ENCODE measurements at regions not wholly inside any gene's neighbourhood (a gene's known extent, or its start where the extent isn't known, plus 50 kb on each side); places are given as distances from the start of the nearest gene placed in this dataset.
"Not testable (repeated sequence)": the region's sequence is repeated elsewhere in the genome, so short reads cannot be mapped to it uniquely, and the experiment has no call there.

DNA sequence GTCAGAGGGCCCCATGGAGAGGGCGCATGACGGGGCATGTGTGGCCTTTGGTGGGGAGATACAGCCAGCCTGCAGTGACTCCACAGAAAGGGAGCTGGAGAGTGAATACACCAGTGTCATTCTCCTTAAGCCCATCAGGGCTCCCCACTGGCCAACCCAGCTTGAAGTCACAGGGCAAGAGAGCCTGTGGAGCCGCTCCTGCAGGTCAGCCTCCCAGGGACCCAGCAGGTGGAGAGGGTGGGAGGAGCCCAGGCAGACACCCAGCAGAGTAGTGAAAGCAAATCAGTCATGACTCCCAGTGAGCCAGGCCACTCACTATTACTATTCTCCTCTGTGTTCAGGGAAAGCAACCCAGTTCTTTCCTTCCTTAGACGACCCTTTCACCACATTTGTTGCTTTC, 110.0 kb upstream of the CPM start:
- H3K4me3 ChIP-seq (ENCODE audit: low read length), result no peak overlapping the region
- TF ChIP-seq, protein P1, sequence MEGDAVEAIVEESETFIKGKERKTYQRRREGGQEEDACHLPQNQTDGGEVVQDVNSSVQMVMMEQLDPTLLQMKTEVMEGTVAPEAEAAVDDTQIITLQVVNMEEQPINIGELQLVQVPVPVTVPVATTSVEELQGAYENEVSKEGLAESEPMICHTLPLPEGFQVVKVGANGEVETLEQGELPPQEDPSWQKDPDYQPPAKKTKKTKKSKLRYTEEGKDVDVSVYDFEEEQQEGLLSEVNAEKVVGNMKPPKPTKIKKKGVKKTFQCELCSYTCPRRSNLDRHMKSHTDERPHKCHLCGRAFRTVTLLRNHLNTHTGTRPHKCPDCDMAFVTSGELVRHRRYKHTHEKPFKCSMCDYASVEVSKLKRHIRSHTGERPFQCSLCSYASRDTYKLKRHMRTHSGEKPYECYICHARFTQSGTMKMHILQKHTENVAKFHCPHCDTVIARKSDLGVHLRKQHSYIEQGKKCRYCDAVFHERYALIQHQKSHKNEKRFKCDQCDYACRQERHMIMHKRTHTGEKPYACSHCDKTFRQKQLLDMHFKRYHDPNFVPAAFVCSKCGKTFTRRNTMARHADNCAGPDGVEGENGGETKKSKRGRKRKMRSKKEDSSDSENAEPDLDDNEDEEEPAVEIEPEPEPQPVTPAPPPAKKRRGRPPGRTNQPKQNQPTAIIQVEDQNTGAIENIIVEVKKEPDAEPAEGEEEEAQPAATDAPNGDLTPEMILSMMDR (IDR thresholded peaks at IDR 0.05; ENCODE audit: insufficient read depth, low read depth, low read length, missing control alignments), result no peak
- DNase-seq (ENCODE audit: low read depth), result no peak

DNA sequence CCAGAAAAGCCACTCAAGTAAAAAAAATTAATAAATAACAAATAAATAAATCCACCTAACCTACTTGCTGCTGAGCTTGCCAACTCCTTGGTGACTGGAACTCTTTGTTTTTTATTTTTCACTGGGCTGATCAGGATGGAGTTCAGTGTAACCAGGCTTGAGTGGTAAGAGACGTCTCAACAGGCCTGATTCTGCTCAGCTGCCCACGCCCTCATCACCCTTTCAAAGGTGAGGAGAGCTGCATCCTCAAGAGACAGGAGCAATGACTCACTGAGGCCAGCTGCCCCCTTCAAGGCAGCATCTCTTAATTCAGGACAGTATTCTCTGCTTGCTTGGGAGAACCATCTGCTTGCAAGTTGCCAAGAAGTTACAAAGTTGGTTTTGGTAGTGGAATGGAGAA, 111.9 kb upstream of the CPM start:
- TF ChIP-seq, protein P1 (IDR thresholded peaks at IDR 0.05; ENCODE audit: insufficient read depth, low read depth, low read length, missing control alignments), result no peak
- DNase-seq (ENCODE audit: low read depth), result peak; percentile 76
- no peak overlapping the region for H3K4me3 ChIP-seq (ENCODE audit: low read length)

DNA sequence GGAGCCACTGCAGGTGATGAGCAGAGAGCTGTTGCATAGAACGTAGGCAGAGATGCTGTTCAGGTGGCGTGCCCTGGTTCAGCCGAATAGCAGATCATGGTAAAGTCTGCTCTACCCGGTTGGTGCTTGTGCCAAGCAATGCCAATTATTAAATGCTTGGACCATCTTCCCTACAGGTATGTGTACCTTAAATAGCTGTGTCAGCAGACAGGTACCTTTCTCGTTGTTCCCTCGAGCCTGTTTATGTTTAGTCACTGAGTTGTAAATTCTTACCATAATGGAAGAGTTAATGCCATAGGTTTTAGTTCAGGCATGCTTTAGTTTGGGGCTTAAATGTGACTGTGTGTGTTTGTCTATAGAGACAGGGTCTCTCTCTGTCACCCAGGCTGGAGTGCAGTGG, 112.5 kb upstream of the CPM start:
- no peak overlapping the region for H3K4me3 ChIP-seq (ENCODE audit: low read length)
- no peak for DNase-seq (ENCODE audit: low read depth)
- TF ChIP-seq, protein P1 (IDR thresholded peaks at IDR 0.05; ENCODE audit: insufficient read depth, low read depth, low read length, missing control alignments), result no peak

DNA sequence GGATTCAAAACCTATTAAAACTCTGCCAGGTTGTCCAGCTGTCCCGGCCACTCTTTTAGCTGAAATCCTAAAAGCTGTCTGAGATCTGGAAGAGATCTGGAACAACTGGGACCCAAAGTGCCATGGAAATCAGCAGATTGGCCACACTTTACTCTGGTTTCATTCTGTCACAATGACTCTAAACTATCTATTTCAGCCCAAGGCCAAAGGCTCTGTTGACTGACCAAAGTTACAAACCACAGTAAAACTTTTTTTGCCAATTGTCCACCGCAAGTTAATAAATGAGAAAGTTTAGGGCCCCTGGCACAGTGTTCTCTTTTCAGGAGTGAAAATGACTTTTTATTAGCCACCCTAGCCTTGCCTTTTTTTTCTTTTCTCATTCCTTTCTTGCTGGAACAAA, 113.4 kb upstream of the CPM start:
- H3K4me3 ChIP-seq (ENCODE audit: low read length), result no peak overlapping the region
- TF ChIP-seq, protein P1 (IDR thresholded peaks at IDR 0.05; ENCODE audit: insufficient read depth, low read depth, low read length, missing control alignments), result no peak
- no peak for DNase-seq (ENCODE audit: low read depth)

DNA sequence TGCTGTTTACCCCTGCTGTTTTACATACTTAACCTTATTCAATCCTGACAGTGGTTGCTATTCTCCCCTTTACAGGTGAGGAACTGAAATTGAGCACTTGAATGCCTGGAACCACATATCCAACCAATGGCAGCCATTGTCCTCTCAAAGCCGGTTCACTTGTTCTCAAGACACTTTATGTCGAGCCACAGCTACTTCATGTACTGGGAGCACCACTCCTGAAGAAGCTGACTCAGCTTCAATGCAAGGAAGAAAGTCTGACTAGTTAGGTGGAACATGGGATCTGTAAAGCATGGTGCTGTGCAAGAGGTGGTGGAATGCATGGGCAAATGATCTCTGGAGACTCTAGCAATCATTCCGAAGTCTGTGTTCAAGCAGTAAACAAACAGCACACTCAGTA, 113.9 kb upstream of the CPM start:
- TF ChIP-seq, protein P1 (IDR thresholded peaks at IDR 0.05; ENCODE audit: insufficient read depth, low read depth, low read length, missing control alignments), result no peak
- no peak overlapping the region for H3K4me3 ChIP-seq (ENCODE audit: low read length)
- DNase-seq (ENCODE audit: low read depth), result no peak

DNA sequence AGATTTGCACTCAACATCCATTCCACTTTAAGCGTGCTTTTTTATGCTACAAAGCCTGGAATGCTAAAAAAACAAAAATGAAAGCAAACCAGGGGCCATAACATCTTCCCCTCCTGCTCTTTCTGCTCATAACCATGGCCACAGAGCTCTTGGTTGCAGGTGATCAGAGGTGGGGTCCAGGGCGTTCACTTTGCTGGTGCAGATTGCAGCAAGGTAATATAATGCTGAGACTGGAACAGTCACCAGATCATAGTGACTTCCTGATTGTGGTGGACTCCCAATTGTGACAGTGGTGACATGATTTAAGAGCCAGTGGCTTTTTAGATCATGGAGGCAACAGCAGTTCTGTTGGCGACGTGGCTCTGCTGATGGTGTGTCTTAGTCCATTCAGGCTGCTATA, 115.0 kb upstream of the CPM start:
- H3K4me3 ChIP-seq (ENCODE audit: low read length), result no peak overlapping the region
- TF ChIP-seq, protein P1 (IDR thresholded peaks at IDR 0.05; ENCODE audit: insufficient read depth, low read depth, low read length, missing control alignments), result no peak
- no peak for DNase-seq (ENCODE audit: low read depth)

DNA sequence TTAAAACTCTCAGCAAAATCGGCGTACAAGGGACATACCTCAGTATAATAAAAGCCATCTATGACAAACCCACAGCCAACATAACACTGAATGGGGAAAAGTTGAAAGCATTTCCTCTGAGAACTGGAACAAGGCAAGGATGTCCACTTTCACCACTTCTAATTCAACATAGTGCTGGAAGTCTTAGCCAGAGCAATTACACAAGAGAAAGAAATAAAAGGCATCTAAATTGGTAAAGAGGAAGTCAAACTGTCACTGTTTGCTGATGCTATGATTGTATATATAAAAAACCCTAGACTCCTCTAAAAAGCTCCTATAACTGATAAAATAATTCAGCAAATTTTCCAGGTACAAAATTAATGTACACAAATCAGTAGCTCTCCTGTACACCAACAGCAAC, 116.9 kb upstream of the CPM start:
- H3K4me3 ChIP-seq (ENCODE audit: low read length), result not testable (repeated sequence)

More for the DNA sequence above, 116.9 kb upstream of the CPM start:
- not testable (repeated sequence) for DNase-seq (ENCODE audit: low read depth)

Measured in epithelial cell of esophagus (primary cell).